Loucy (cell line): ENCODE measurements at regions not wholly inside any gene's neighbourhood (a gene's known extent, or its start where the extent isn't known, plus 50 kb on each side); places are given as distances from the start of the nearest gene placed in this dataset.
A peak's percentile ranks its signal among the peaks of the same experiment; 100 is the strongest.

Experiments
- H2AFZ ChIP-seq: fragments of 200-600 bp; sonication (generic); 2 replicates; pipeline ENCODE4 v1.6.0; 2016; ENCODE audit warnings: antibody characterized with exemption, mild to moderate bottlenecking, low read length, moderate library complexity
- H3F3A ChIP-seq: fragments of 200-600 bp; 2 replicates; pipeline ENCODE4 v1.6.0; 2016; ENCODE audit warnings: antibody characterized with exemption, low read depth, mild to moderate bottlenecking
- H3K27me3 ChIP-seq: fragments of 200-600 bp; sonication (generic); 2 replicates; pipeline ENCODE4 v1.6.1; 2014; ENCODE audit warnings: low read length, mild to moderate bottlenecking; ENCODE audit not compliant: insufficient read depth, poor library complexity, severe bottlenecking
- H3K36me3 ChIP-seq: fragments of 200-600 bp; sonication (generic); 2 replicates; pipeline ENCODE4 v1.6.1; 2016; ENCODE audit warnings: low read length; ENCODE audit not compliant: insufficient read depth
- H3K4me1 ChIP-seq: fragments of 200-600 bp; sonication (generic); 2 replicates; pipeline ENCODE4 v1.5.1; 2014; ENCODE audit warnings: low read length, mild to moderate bottlenecking; ENCODE audit not compliant: insufficient read depth, poor library complexity, severe bottlenecking
- H3K4me2 ChIP-seq: fragments of 200-600 bp; sonication (generic); 2 replicates; pipeline ENCODE4 v1.6.0; 2014; ENCODE audit warnings: antibody characterized with exemption, low read length, low read depth, mild to moderate bottlenecking; ENCODE audit not compliant: poor library complexity, severe bottlenecking
- H3K4me3 ChIP-seq: fragments of 200-600 bp; sonication (generic); 2 replicates; pipeline ENCODE4 v1.5.1; 2014; ENCODE audit warnings: low read length, mild to moderate bottlenecking, mixed read lengths; ENCODE audit not compliant: poor library complexity, severe bottlenecking
- H3K79me2 ChIP-seq: fragments of 200-600 bp; sonication (generic); 2 replicates; pipeline ENCODE4 v1.6.1; 2014; ENCODE audit warnings: low read length; ENCODE audit not compliant: insufficient read depth
- H3K9ac ChIP-seq: fragments of 200-600 bp; sonication (generic); 2 replicates; pipeline ENCODE4 v1.6.0; 2014; ENCODE audit warnings: mild to moderate bottlenecking, low read depth, low read length, moderate library complexity; ENCODE audit not compliant: poor library complexity, severe bottlenecking
- H3K9me2 ChIP-seq: fragments of 200-600 bp; sonication (generic); replicated peaks from 2 replicates; pipeline ENCODE4 v1.6.1; 2016; ENCODE audit warnings: low read depth, low read length, mixed read lengths
- H3K9me3 ChIP-seq: fragments of 200-600 bp; sonication (generic); 2 replicates; pipeline ENCODE4 v1.6.1; 2014; ENCODE audit warnings: mild to moderate bottlenecking, antibody characterized with exemption, low read length, low read depth; ENCODE audit not compliant: insufficient read depth
- H4K20me1 ChIP-seq: fragments of 200-600 bp; sonication (generic); 2 replicates; pipeline ENCODE4 v1.6.0; 2014; ENCODE audit warnings: antibody characterized with exemption, low read length, mild to moderate bottlenecking; ENCODE audit not compliant: insufficient read depth, poor library complexity, severe bottlenecking
- CTCF ChIP-seq: fragments of 200-600 bp; sonication (generic); conservative IDR thresholded peaks from 2 replicates; pipeline ENCODE4 v1.5.1; 2014; ENCODE audit warnings: mild to moderate bottlenecking, antibody characterized with exemption, low read length
- EZH2phosphoT487 ChIP-seq: fragments of 200-600 bp; IDR thresholded peaks from 2 replicates; pipeline ENCODE4 v1.6.1; 2018; ENCODE audit warnings: antibody characterized with exemption, mild to moderate bottlenecking, moderate library complexity, borderline replicate concordance

GRCh38 chrX:129000018-129000417, 523.3 kb downstream of the SMARCA1 start:
- Histone ChIP-seq H3F3A (no peaks in the 10 kb centered on the region), H3K9me2 (no peaks in the 10 kb centered on the region), H2AFZ (no peak overlapping the region), H3K4me2 (no peak overlapping the region), H3K27me3 (no peaks in the 10 kb centered on the region), H3K36me3 (no peaks in the 10 kb centered on the region), H3K4me1 (no peaks in the 10 kb centered on the region), H3K9ac (no peak overlapping the region), H4K20me1 (no peaks in the 10 kb centered on the region), H3K79me2 (no peaks in the 10 kb centered on the region), H3K4me3 (no peak overlapping the region), H3K9me3 (no peaks in the 10 kb centered on the region)
- TF ChIP-seq CTCF (no peak), EZH2phosphoT487 (no peak)

GRCh38 chrX:128992107-128992971, 531.0 kb downstream of the SMARCA1 start:
- no peaks in the 10 kb centered on the region for H3K79me2 ChIP-seq
- H3K4me2 ChIP-seq = no peak overlapping the region
- H3F3A ChIP-seq = no peaks in the 10 kb centered on the region
- no peak overlapping the region for H2AFZ ChIP-seq
- H4K20me1 ChIP-seq = no peaks in the 10 kb centered on the region
- H3K4me1 ChIP-seq = no peaks in the 10 kb centered on the region
- no peak overlapping the region for H3K4me3 ChIP-seq
- H3K27me3 ChIP-seq = no peaks in the 10 kb centered on the region
- H3K9me3 ChIP-seq = no peaks in the 10 kb centered on the region
- TF ChIP-seq CTCF (peak; percentile 27; the same call in 1 of the 2 replicates), EZH2phosphoT487 (no peak)
- H3K36me3 ChIP-seq = no peaks in the 10 kb centered on the region
- no peaks in the 10 kb centered on the region for H3K9me2 ChIP-seq
- H3K9ac ChIP-seq = no peak overlapping the region

- no peaks in the 10 kb centered on the region for H3K36me3 ChIP-seq
- H3K27me3 ChIP-seq = no peaks in the 10 kb centered on the region
- no peak overlapping the region for H2AFZ ChIP-seq
- no peak overlapping the region for H3K4me2 ChIP-seq
- H3K79me2 ChIP-seq = no peaks in the 10 kb centered on the region
- H3K9ac ChIP-seq = no peak overlapping the region
- H3F3A ChIP-seq = no peaks in the 10 kb centered on the region
- no peaks in the 10 kb centered on the region for H3K9me3 ChIP-seq
- no peaks in the 10 kb centered on the region for H4K20me1 ChIP-seq
- H3K4me3 ChIP-seq = no peak overlapping the region
- H3K4me1 ChIP-seq = no peaks in the 10 kb centered on the region
- H3K9me2 ChIP-seq = no peaks in the 10 kb centered on the region
- TF ChIP-seq EZH2phosphoT487 (no peak), CTCF (peak; percentile 78)
Measured at GRCh38 chrX:128975745-128976144, 547.5 kb downstream of the SMARCA1 start.
